GM12892 (cell line): ENCODE measurements at regions not wholly inside any gene's neighbourhood (a gene's known extent, or its start where the extent isn't known, plus 50 kb on each side); places are given as distances from the start of the nearest gene placed in this dataset.

Experiments used
- DNase-seq: peaks from one replicate; pipeline ENCODE4 v3.0.0; 2011; ENCODE audit not compliant: insufficient read length
- FAIRE-seq: peaks from 2 replicates; lab custom pipeline; 2011; peaks lifted over from hg19 to GRCh38; lab: Jason Lieb, UNC
- POLR2A ChIP-seq: IDR thresholded peaks from 2 replicates; pipeline ENCODE4 v1.6.1; 2011; ENCODE audit warnings: low read depth, low read length, control low read depth
- POLR2AphosphoS5 ChIP-seq: IDR thresholded peaks from 2 replicates; pipeline ENCODE4 v1.6.1; 2011; ENCODE audit warnings: low read depth, low read length, control low read depth
- TAF1 ChIP-seq: IDR thresholded peaks from 2 replicates; pipeline ENCODE4 v1.6.1; 2011; ENCODE audit warnings: low read depth, mild to moderate bottlenecking, control low read depth, low read length, borderline replicate concordance

GRCh38 chr13:73201626-73202025 is 142.8 kb downstream of the KLF5 start:
- no peak for FAIRE-seq
- DNase-seq: no peak
- no peak for TF ChIP-seq POLR2A
- TF ChIP-seq TAF1: no peak
- TF ChIP-seq POLR2AphosphoS5: no peak

- no peak for FAIRE-seq
- TF ChIP-seq POLR2AphosphoS5 (no peak), TAF1 (no peak), POLR2A (no peak)
- DNase-seq: no peak
Observed at GRCh38 chr13:73198991-73199411, 140.2 kb downstream of the KLF5 start.

GRCh38 chr13:73195091-73195490 is 136.3 kb downstream of the KLF5 start:
- no peak for TF ChIP-seq TAF1
- TF ChIP-seq POLR2AphosphoS5: no peak
- no peak for TF ChIP-seq POLR2A
- no peak for DNase-seq
- no peak for FAIRE-seq

GRCh38 chr13:73194310-73194709 is 135.5 kb downstream of the KLF5 start:
- DNase-seq: no peak
- no peak for TF ChIP-seq TAF1
- TF ChIP-seq POLR2AphosphoS5: no peak
- no peak for TF ChIP-seq POLR2A
- no peak for FAIRE-seq

- FAIRE-seq (no peak), DNase-seq (no peak)
- TF ChIP-seq TAF1 (no peak), POLR2A (no peak), POLR2AphosphoS5 (no peak)
Observed at GRCh38 chr13:73193554-73193953, 134.7 kb downstream of the KLF5 start.

- FAIRE-seq (no peak), DNase-seq (no peak)
- TF ChIP-seq TAF1 (no peak), POLR2A (no peak), POLR2AphosphoS5 (no peak)
Observed at GRCh38 chr13:73190477-73190876, 131.7 kb downstream of the KLF5 start.

- DNase-seq: no peak
- FAIRE-seq: no peak
- TF ChIP-seq POLR2A (no peak), POLR2AphosphoS5 (no peak), TAF1 (no peak)
Observed at GRCh38 chr13:73189776-73190175, 131.0 kb downstream of the KLF5 start.

GRCh38 chr13:73189362-73189761 is 130.6 kb downstream of the KLF5 start:
- TF ChIP-seq POLR2AphosphoS5: no peak
- FAIRE-seq: no peak

GRCh38 chr13:73187106-73187505 is 128.3 kb downstream of the KLF5 start:
- FAIRE-seq (no peak), DNase-seq (no peak)
- TF ChIP-seq POLR2AphosphoS5 (no peak), POLR2A (no peak), TAF1 (no peak)

More at GRCh38 chr13:73189362-73189761, 130.6 kb downstream of the KLF5 start:
- no peak for DNase-seq

GRCh38 chr13:73179650-73180274 is 121.0 kb downstream of the KLF5 start:
- TF ChIP-seq TAF1 (no peak), POLR2AphosphoS5 (no peak), POLR2A (no peak)
- FAIRE-seq (no peak), DNase-seq (no peak)

- TF ChIP-seq TAF1 (no peak), POLR2A (no peak), POLR2AphosphoS5 (no peak)
- no peak for FAIRE-seq
- DNase-seq: no peak
Observed at GRCh38 chr13:73177916-73178565, 119.2 kb downstream of the KLF5 start.

- FAIRE-seq (no peak), DNase-seq (no peak)
- TF ChIP-seq TAF1 (no peak), POLR2A (no peak), POLR2AphosphoS5 (no peak)
Observed at GRCh38 chr13:73177017-73177416, 118.2 kb downstream of the KLF5 start.

- DNase-seq: no peak
- FAIRE-seq: no peak
- TF ChIP-seq POLR2A (no peak), TAF1 (no peak), POLR2AphosphoS5 (no peak)
Observed at GRCh38 chr13:73174521-73175010, 115.8 kb downstream of the KLF5 start.
